ENCODE measurements at regions not wholly inside any gene's neighbourhood (a gene's known extent, or its start where the extent isn't known, plus 50 kb on each side); places are given as distances from the start of the nearest gene placed in this dataset.

DNA sequence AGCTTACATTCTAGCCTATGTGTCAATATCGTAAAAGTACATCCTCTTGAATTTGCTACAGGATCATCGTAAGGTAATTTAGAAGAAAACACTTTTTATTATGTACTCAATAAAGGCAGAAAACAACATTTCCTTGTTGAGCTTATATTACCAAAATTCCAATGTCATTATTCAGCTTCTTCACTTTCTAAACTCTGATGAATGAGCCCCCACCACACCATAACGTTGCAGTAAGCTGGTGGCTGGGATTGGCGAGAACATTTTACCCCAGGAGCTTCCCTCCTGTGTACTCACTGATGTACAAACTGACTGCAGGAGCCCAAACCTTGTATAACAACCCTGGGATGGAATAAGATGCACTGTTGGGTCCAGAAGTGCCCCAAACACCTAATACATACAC is 238.1 kb upstream of the MARCKS start:
- TF ChIP-seq SP1 (IDR thresholded peaks at IDR 0.05) = no peak
- no peak for TF ChIP-seq FOXA1 (IDR thresholded peaks at IDR 0.05)
- TF ChIP-seq, protein P1, sequence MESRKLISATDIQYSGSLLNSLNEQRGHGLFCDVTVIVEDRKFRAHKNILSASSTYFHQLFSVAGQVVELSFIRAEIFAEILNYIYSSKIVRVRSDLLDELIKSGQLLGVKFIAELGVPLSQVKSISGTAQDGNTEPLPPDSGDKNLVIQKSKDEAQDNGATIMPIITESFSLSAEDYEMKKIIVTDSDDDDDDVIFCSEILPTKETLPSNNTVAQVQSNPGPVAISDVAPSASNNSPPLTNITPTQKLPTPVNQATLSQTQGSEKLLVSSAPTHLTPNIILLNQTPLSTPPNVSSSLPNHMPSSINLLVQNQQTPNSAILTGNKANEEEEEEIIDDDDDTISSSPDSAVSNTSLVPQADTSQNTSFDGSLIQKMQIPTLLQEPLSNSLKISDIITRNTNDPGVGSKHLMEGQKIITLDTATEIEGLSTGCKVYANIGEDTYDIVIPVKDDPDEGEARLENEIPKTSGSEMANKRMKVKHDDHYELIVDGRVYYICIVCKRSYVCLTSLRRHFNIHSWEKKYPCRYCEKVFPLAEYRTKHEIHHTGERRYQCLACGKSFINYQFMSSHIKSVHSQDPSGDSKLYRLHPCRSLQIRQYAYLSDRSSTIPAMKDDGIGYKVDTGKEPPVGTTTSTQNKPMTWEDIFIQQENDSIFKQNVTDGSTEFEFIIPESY (IDR thresholded peaks at IDR 0.05) = no peak
- TF ChIP-seq, protein P2, sequence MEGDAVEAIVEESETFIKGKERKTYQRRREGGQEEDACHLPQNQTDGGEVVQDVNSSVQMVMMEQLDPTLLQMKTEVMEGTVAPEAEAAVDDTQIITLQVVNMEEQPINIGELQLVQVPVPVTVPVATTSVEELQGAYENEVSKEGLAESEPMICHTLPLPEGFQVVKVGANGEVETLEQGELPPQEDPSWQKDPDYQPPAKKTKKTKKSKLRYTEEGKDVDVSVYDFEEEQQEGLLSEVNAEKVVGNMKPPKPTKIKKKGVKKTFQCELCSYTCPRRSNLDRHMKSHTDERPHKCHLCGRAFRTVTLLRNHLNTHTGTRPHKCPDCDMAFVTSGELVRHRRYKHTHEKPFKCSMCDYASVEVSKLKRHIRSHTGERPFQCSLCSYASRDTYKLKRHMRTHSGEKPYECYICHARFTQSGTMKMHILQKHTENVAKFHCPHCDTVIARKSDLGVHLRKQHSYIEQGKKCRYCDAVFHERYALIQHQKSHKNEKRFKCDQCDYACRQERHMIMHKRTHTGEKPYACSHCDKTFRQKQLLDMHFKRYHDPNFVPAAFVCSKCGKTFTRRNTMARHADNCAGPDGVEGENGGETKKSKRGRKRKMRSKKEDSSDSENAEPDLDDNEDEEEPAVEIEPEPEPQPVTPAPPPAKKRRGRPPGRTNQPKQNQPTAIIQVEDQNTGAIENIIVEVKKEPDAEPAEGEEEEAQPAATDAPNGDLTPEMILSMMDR (IDR thresholded peaks at IDR 0.05; ENCODE audit: low read depth, low read length, missing input control) = no peak
- TF ChIP-seq JUND (IDR thresholded peaks at IDR 0.05) = no peak
- TF ChIP-seq, protein P3, sequence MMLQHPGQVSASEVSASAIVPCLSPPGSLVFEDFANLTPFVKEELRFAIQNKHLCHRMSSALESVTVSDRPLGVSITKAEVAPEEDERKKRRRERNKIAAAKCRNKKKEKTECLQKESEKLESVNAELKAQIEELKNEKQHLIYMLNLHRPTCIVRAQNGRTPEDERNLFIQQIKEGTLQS (IDR thresholded peaks at IDR 0.05) = no peak
- TF ChIP-seq EGR1 (IDR thresholded peaks at IDR 0.05; ENCODE audit: low read depth in 2 of 2) = no peak
- no peak for TF ChIP-seq RAD21 (IDR thresholded peaks at IDR 0.05)
- no peak for TF ChIP-seq YY1 (IDR thresholded peaks at IDR 0.05)
- no peak for TF ChIP-seq TAF1 (conservative IDR thresholded peaks at IDR 0.05)
- TF ChIP-seq, protein P4, sequence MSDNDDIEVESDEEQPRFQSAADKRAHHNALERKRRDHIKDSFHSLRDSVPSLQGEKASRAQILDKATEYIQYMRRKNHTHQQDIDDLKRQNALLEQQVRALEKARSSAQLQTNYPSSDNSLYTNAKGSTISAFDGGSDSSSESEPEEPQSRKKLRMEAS (IDR thresholded peaks at IDR 0.05) = no peak
- TF ChIP-seq, protein P5, sequence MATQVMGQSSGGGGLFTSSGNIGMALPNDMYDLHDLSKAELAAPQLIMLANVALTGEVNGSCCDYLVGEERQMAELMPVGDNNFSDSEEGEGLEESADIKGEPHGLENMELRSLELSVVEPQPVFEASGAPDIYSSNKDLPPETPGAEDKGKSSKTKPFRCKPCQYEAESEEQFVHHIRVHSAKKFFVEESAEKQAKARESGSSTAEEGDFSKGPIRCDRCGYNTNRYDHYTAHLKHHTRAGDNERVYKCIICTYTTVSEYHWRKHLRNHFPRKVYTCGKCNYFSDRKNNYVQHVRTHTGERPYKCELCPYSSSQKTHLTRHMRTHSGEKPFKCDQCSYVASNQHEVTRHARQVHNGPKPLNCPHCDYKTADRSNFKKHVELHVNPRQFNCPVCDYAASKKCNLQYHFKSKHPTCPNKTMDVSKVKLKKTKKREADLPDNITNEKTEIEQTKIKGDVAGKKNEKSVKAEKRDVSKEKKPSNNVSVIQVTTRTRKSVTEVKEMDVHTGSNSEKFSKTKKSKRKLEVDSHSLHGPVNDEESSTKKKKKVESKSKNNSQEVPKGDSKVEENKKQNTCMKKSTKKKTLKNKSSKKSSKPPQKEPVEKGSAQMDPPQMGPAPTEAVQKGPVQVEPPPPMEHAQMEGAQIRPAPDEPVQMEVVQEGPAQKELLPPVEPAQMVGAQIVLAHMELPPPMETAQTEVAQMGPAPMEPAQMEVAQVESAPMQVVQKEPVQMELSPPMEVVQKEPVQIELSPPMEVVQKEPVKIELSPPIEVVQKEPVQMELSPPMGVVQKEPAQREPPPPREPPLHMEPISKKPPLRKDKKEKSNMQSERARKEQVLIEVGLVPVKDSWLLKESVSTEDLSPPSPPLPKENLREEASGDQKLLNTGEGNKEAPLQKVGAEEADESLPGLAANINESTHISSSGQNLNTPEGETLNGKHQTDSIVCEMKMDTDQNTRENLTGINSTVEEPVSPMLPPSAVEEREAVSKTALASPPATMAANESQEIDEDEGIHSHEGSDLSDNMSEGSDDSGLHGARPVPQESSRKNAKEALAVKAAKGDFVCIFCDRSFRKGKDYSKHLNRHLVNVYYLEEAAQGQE (IDR thresholded peaks at IDR 0.05) = no peak
- H3K9me3 ChIP-seq (ENCODE audit: control insufficient read depth in 4 of 4, low read length in 3 of 4) = no peaks in the 10 kb centered on the region
- no peak overlapping the region for H3K4me3 ChIP-seq (ENCODE audit: low read depth in 1 of 3, low read length in 3 of 3)
- H3K4me1 ChIP-seq (ENCODE audit: control insufficient read depth in 4 of 4, insufficient read depth in 4 of 4, low read length in 3 of 4) = no peaks in the 10 kb centered on the region
- WGBS = 82% methylated on average over 4 of the region's 4 CpGs
- H3K27me3 ChIP-seq (ENCODE audit: control insufficient read depth in 4 of 4, insufficient read depth in 4 of 4, low read length in 3 of 4) = no peaks in the 10 kb centered on the region
- no peak overlapping the region for H3K27ac ChIP-seq (ENCODE audit: low read depth in 1 of 2, low read length in 2 of 2)
- no peaks in the 10 kb centered on the region for H3K36me3 ChIP-seq (ENCODE audit: control insufficient read depth in 4 of 4, insufficient read depth in 3 of 4, low read depth in 1 of 4, low read length in 3 of 4)
- no peak overlapping the region for H3K9ac ChIP-seq (ENCODE audit: low read depth in 1 of 2, low read length in 2 of 2)
- no peak for DNase-seq (ENCODE audit: low spot score)

DNA sequence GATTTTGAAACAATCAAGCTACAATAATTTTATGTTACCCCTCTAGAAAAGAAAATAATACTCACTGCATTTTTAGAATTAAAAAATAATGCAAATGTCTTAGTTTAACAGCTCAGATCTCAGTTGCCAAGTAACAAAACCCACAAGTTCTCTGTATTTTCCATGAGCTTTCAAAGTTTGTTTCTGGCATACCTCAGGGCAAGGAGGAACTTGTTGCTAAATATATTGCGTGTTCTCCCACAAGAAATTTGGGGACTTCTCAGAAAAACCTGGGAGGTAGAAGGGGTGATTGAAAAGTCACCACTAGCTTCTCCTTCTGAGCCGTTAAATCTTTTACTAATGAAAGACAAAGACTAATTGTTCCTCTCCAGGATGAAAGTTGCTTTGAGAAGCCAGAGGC is 236.8 kb upstream of the MARCKS start:
- H3K4me1 ChIP-seq (ENCODE audit: control insufficient read depth in 4 of 4, insufficient read depth in 4 of 4, low read length in 3 of 4) = no peaks in the 10 kb centered on the region
- H3K27ac ChIP-seq (ENCODE audit: low read depth in 1 of 2, low read length in 2 of 2) = no peak overlapping the region
- H3K4me3 ChIP-seq (ENCODE audit: low read depth in 1 of 3, low read length in 3 of 3) = no peak overlapping the region
- no peak for DNase-seq (ENCODE audit: low spot score)
- no peak for TF ChIP-seq NR2F2 (IDR thresholded peaks at IDR 0.05)
- TF ChIP-seq JUND (IDR thresholded peaks at IDR 0.05) = no peak
- TF ChIP-seq TAF1 (conservative IDR thresholded peaks at IDR 0.05) = no peak
- no peak for TF ChIP-seq RAD21 (IDR thresholded peaks at IDR 0.05)
- no peak for TF ChIP-seq FOXA1 (IDR thresholded peaks at IDR 0.05)
- no peaks in the 10 kb centered on the region for H3K27me3 ChIP-seq (ENCODE audit: control insufficient read depth in 4 of 4, insufficient read depth in 4 of 4, low read length in 3 of 4)
- WGBS = 78% methylated on average over 2 of the region's 2 CpGs
- H3K36me3 ChIP-seq (ENCODE audit: control insufficient read depth in 4 of 4, insufficient read depth in 3 of 4, low read depth in 1 of 4, low read length in 3 of 4) = no peaks in the 10 kb centered on the region
- no peaks in the 10 kb centered on the region for H3K9me3 ChIP-seq (ENCODE audit: control insufficient read depth in 4 of 4, low read length in 3 of 4)
- H3K9ac ChIP-seq (ENCODE audit: low read depth in 1 of 2, low read length in 2 of 2) = no peak overlapping the region
